Ascending aorta (tissue), 2 donors: ENCODE measurements at regions not wholly inside any gene's neighbourhood (a gene's known extent, or its start where the extent isn't known, plus 50 kb on each side); places are given as distances from the start of the nearest gene placed in this dataset.
"Not testable (repeated sequence)": the region's sequence is repeated elsewhere in the genome, so short reads cannot be mapped to it uniquely, and the experiment has no call there.

ENCODE experiments used
- DNase-seq, 2 donors: peaks; one replicate each; pipeline ENCODE4 v3.0.0-alpha.2; 2019; ENCODE audit warnings: low spot score in 2 of 2
- H3K27ac ChIP-seq, 2 donors: fragments of 200-600 bp; sonication (generic); one replicate each; pipeline ENCODE4 v1.5.1; 2016 to 2017; ENCODE audit warnings: mild to moderate bottlenecking in 1 of 2
- H3K27me3 ChIP-seq: fragments of 200-600 bp; sonication (generic); one replicate; pipeline ENCODE4 v1.5.1; 2017
- H3K36me3 ChIP-seq, 2 donors: fragments of 200-600 bp; sonication (generic); one replicate each; pipeline ENCODE4 v1.5.1; 2016
- H3K4me1 ChIP-seq, 2 donors: fragments of 200-600 bp; sonication (generic); one replicate each; pipeline ENCODE4 v1.5.1; 2016 to 2017; ENCODE audit warnings: mild to moderate bottlenecking in 1 of 2
- H3K4me3 ChIP-seq, 2 donors: fragments of 200-600 bp; sonication (generic); one replicate each; pipeline ENCODE4 v1.5.1; 2016 to 2017; ENCODE audit warnings: mild to moderate bottlenecking in 1 of 2
- H3K9me3 ChIP-seq, 2 donors: fragments of 200-600 bp; sonication (generic); one replicate each; pipeline ENCODE4 v1.5.1; 2016
- intact Hi-C: fragments of 100-400 bp; cut with DNase I; formaldehyde crosslinking; loops from one replicate; pipeline ENCODE4 v1.15.1; 2023
- TF ChIP-seq, protein P1 (sequence below), 3 experiments: fragments of 200-600 bp in 2 of 3; fragments of 450-650 bp in 1 of 3; sonication (generic) in 2 of 3; IDR thresholded peaks; one replicate each; pipeline ENCODE4 v1.5.1; 2016 to 2019; ENCODE audit warnings: antibody characterized with exemption in 3 of 3, mild to moderate bottlenecking in 1 of 3, moderate library complexity in 1 of 3

DNA sequence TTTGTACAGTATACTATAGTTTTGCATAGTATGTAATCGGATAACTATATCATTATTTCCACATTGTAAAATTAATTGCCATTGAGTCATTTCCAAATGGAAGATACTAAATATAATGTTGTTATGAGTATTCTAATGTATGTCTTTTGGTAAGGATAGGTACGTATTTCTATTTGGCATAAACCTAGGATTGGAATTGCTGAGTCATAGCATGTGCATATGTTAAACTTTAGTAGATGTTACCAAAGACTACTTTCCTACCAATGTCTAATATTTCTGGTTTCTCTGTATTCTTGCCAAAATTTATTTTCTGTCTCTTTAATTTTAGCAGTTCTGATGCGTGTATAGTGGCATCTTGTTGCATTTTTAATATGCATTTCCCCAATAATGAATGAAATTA lies 825.1 kb upstream of the ARRDC3 start:
- H3K4me1 ChIP-seq: no peaks in the 10 kb centered on the region
- H3K9me3 ChIP-seq: no peaks in the 10 kb centered on the region
- TF ChIP-seq, protein P1, sequence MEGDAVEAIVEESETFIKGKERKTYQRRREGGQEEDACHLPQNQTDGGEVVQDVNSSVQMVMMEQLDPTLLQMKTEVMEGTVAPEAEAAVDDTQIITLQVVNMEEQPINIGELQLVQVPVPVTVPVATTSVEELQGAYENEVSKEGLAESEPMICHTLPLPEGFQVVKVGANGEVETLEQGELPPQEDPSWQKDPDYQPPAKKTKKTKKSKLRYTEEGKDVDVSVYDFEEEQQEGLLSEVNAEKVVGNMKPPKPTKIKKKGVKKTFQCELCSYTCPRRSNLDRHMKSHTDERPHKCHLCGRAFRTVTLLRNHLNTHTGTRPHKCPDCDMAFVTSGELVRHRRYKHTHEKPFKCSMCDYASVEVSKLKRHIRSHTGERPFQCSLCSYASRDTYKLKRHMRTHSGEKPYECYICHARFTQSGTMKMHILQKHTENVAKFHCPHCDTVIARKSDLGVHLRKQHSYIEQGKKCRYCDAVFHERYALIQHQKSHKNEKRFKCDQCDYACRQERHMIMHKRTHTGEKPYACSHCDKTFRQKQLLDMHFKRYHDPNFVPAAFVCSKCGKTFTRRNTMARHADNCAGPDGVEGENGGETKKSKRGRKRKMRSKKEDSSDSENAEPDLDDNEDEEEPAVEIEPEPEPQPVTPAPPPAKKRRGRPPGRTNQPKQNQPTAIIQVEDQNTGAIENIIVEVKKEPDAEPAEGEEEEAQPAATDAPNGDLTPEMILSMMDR (IDR thresholded peaks at IDR 0.05): no peak
- H3K27me3 ChIP-seq: no peaks in the 10 kb centered on the region
- no peak for DNase-seq
- H3K4me3 ChIP-seq: no peak overlapping the region
- no peaks in the 10 kb centered on the region for H3K36me3 ChIP-seq
- intact Hi-C loops: no loop called here
- H3K27ac ChIP-seq: no peak overlapping the region

DNA sequence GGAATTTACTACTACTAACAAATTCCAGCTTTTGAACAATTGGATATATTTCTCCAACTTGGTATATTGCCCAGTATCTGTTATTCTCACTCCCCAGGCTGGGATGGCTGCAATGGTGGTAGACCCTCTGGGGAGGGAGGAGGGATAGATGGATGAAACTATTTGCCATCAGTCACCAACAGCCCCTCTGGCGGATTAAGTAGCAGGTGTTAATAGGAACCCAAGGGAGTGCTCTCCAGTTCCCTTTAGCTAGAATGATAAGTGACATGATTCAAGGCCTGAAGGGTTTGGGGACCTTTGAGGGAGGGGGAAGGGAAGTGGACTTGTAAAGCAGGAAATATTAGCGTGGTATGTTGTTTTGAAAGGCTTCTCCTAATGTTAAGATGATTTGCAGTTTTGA lies 824.0 kb upstream of the ARRDC3 start:
- H3K9me3 ChIP-seq: no peaks in the 10 kb centered on the region
- TF ChIP-seq, protein P1 (IDR thresholded peaks at IDR 0.05): no peak
- no peaks in the 10 kb centered on the region for H3K27me3 ChIP-seq
- intact Hi-C loops: no loop called here
- H3K4me3 ChIP-seq: no peak overlapping the region
- no peaks in the 10 kb centered on the region for H3K4me1 ChIP-seq
- no peak for DNase-seq
- no peak overlapping the region for H3K27ac ChIP-seq
- no peaks in the 10 kb centered on the region for H3K36me3 ChIP-seq

DNA sequence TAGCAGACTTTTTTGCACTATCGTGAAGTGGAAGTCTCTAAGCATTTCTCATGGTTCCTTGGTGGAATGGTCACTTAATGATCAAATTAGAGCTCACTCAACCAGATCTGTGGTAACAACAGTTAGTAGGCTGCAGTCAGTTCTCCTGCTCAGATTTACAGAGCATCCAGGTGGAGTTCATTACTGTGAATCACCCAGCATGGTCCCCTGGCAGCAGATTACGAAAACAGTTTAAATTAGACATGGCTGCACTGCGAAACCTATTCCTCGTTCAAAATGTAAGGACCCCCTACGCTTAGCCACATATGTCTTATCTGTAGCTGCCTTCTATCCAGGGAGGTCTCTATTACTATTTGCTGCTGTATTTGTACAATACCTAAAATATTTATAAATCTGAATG lies 823.6 kb upstream of the ARRDC3 start:
- no peak for DNase-seq
- Histone ChIP-seq H3K4me1 (no peaks in the 10 kb centered on the region), H3K9me3 (no peaks in the 10 kb centered on the region), H3K4me3 (no peak overlapping the region), H3K36me3 (no peaks in the 10 kb centered on the region), H3K27me3 (no peaks in the 10 kb centered on the region), H3K27ac (no peak overlapping the region)
- TF ChIP-seq, protein P1 (IDR thresholded peaks at IDR 0.05): no peak
- intact Hi-C loops: no loop called here

DNA sequence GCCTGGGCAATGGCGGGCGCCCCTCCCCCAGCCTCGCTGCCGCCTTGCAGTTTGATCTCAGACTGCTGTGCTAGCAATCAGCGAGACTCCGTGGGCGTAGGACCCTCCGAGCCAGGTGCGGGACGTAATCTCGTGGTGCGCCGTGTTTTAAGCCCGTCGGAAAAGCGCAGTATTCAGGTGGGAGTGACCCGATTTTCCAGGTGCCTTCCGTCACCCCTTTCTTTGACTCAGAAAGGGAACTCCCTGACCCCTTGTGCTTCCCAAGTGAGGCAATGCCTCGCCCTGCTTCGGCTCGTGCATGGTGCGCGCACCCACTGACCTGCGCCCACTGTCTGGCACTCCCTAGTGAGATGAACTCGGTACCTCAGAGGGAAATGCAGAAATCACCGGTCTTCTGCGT lies 815.9 kb upstream of the ARRDC3 start:
- H3K36me3 ChIP-seq, H3K9me3 ChIP-seq, H3K4me3 ChIP-seq, H3K4me1 ChIP-seq, H3K27ac ChIP-seq, intact Hi-C loops, DNase-seq, H3K27me3 ChIP-seq: not testable (repeated sequence)

DNA sequence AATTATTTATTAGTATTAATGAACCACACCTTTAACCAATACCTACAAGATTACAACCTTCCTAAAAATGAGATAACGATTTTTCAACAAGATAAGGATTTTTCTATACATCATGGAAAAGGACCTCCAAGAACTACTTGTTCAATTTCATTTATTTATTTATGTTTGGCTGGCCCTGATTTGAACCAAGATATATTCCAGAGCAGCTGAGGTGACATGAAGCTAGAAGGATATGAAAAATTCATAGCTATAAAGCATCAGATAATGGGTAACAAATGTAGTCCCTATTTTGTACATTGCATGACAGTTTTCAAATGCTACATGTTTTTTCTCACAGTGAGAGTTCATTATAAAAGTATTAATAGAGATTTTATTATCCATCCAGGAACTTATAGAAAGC lies 798.5 kb upstream of the ARRDC3 start:
- no peaks in the 10 kb centered on the region for H3K4me1 ChIP-seq
- H3K27ac ChIP-seq: no peak overlapping the region
- TF ChIP-seq, protein P1 (IDR thresholded peaks at IDR 0.05): no peak
- DNase-seq: no peak
- H3K9me3 ChIP-seq: no peaks in the 10 kb centered on the region
- intact Hi-C loops: no loop called here
- H3K4me3 ChIP-seq: no peak overlapping the region
- no peaks in the 10 kb centered on the region for H3K27me3 ChIP-seq
- H3K36me3 ChIP-seq: no peaks in the 10 kb centered on the region

DNA sequence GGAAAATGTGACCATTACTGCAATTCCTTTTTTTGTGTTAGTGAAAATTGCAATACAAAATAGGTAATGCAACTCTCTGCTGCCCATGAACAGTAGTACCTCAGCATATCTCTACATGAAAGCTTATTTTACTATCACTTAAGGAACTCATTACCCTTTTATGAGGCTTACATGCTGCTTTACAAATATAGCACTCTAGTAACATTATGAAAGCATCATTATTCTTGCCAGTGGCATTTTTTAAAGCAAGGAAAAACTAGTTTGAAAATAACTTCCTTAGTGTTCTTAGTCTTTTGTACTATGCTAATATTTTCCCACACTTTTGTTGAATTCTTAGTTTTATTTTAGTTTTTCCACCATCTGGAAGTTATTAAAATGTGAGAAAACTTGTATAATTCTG lies 797.3 kb upstream of the ARRDC3 start:
- no peaks in the 10 kb centered on the region for H3K9me3 ChIP-seq
- H3K36me3 ChIP-seq: no peaks in the 10 kb centered on the region
- intact Hi-C loops: no loop called here
- H3K4me3 ChIP-seq: no peak overlapping the region
- DNase-seq: no peak
- TF ChIP-seq, protein P1 (IDR thresholded peaks at IDR 0.05): no peak
- no peaks in the 10 kb centered on the region for H3K4me1 ChIP-seq
- H3K27ac ChIP-seq: no peak overlapping the region
- no peaks in the 10 kb centered on the region for H3K27me3 ChIP-seq
